Glutamatergic neuron (in vitro differentiated cells): ENCODE measurements at regions not wholly inside any gene's neighbourhood (a gene's known extent, or its start where the extent isn't known, plus 50 kb on each side); places are given as distances from the start of the nearest gene placed in this dataset.
"Not testable (repeated sequence)": the region's sequence is repeated elsewhere in the genome, so short reads cannot be mapped to it uniquely, and the experiment has no call there.

Experiments
- DNase-seq: peaks from one replicate; pipeline ENCODE4 v3.0.0; 2022
- H3K27ac Mint-ChIP-seq: one replicate; pipeline ENCODE4 v1.8.0; 2020; ENCODE audit warnings: mild to moderate bottlenecking, mixed read lengths, inconsistent platforms; ENCODE audit not compliant: unreplicated experiment
- H3K27me3 Mint-ChIP-seq: one replicate; pipeline ENCODE4 v1.8.0; 2020; ENCODE audit warnings: mild to moderate bottlenecking, moderate library complexity, mixed read lengths, inconsistent platforms; ENCODE audit not compliant: unreplicated experiment
- H3K36me3 Mint-ChIP-seq: one replicate; pipeline ENCODE4 v1.8.0; 2020; ENCODE audit warnings: mild to moderate bottlenecking, mixed read lengths, inconsistent platforms; ENCODE audit not compliant: unreplicated experiment
- H3K4me1 Mint-ChIP-seq: one replicate; pipeline ENCODE4 v1.8.0; 2020; ENCODE audit warnings: mild to moderate bottlenecking, low read depth, mixed read lengths, inconsistent platforms; ENCODE audit not compliant: unreplicated experiment
- H3K4me3 Mint-ChIP-seq: one replicate; pipeline ENCODE4 v1.8.0; 2020; ENCODE audit warnings: mild to moderate bottlenecking, mixed read lengths, inconsistent platforms; ENCODE audit not compliant: unreplicated experiment
- H3K9me3 Mint-ChIP-seq: one replicate; pipeline ENCODE4 v1.8.0; 2020; ENCODE audit warnings: mild to moderate bottlenecking, moderate library complexity, mixed read lengths, inconsistent platforms; ENCODE audit not compliant: unreplicated experiment
- CTCF ChIP-seq: fragments of 200-600 bp; sonication (generic); IDR thresholded peaks from one replicate; pipeline ENCODE4 v1.5.0; 2021; ENCODE audit not compliant: partially characterized antibody, unreplicated experiment

- Mint-ChIP-seq H3K27me3 (peaks cover 2% of the 10 kb centered on the region), H3K4me3 (no peak overlapping the region), H3K9me3 (no peaks in the 10 kb centered on the region)
Measured at GRCh38 chr7:123271856-123272255, 72.1 kb upstream of the SLC13A1 start.

GRCh38 chr7:123271231-123271630 lies 71.5 kb upstream of the SLC13A1 start:
- Mint-ChIP-seq H3K4me3 (no peak overlapping the region), H3K4me1 (no peaks in the 10 kb centered on the region), H3K27ac (no peak overlapping the region), H3K9me3 (no peaks in the 10 kb centered on the region), H3K36me3 (no peaks in the 10 kb centered on the region), H3K27me3 (no peaks in the 10 kb centered on the region)
- DNase-seq: no peak
- no peak for TF ChIP-seq CTCF

More at GRCh38 chr7:123271856-123272255, 72.1 kb upstream of the SLC13A1 start:
- H3K36me3 Mint-ChIP-seq: no peaks in the 10 kb centered on the region
- no peak overlapping the region for H3K27ac Mint-ChIP-seq
- TF ChIP-seq CTCF: no peak
- no peaks in the 10 kb centered on the region for H3K4me1 Mint-ChIP-seq
- no peak for DNase-seq

- DNase-seq: no peak
- Mint-ChIP-seq H3K36me3 (no peaks in the 10 kb centered on the region), H3K27ac (no peak overlapping the region), H3K4me1 (no peaks in the 10 kb centered on the region), H3K9me3 (no peaks in the 10 kb centered on the region), H3K4me3 (no peak overlapping the region), H3K27me3 (peaks cover under 1% of the 10 kb centered on the region)
- TF ChIP-seq CTCF: no peak
Measured at GRCh38 chr7:123270570-123270969, 70.8 kb upstream of the SLC13A1 start.

- Mint-ChIP-seq H3K27ac (no peak overlapping the region), H3K36me3 (no peaks in the 10 kb centered on the region), H3K4me1 (no peaks in the 10 kb centered on the region), H3K9me3 (no peaks in the 10 kb centered on the region), H3K27me3 (peaks cover 2% of the 10 kb centered on the region), H3K4me3 (no peak overlapping the region)
- DNase-seq: no peak
- TF ChIP-seq CTCF: no peak
Measured at GRCh38 chr7:123265853-123266252, 66.1 kb upstream of the SLC13A1 start.

- not testable (repeated sequence) for H3K9me3 Mint-ChIP-seq, H3K36me3 Mint-ChIP-seq, H3K27me3 Mint-ChIP-seq, H3K4me3 Mint-ChIP-seq, H3K27ac Mint-ChIP-seq, DNase-seq, H3K4me1 Mint-ChIP-seq
Measured at GRCh38 chr7:123264820-123265219, 65.1 kb upstream of the SLC13A1 start.
